ENCODE measurements at regions not wholly inside any gene's neighbourhood (a gene's known extent, or its start where the extent isn't known, plus 50 kb on each side); places are given as distances from the start of the nearest gene placed in this dataset.

DNA sequence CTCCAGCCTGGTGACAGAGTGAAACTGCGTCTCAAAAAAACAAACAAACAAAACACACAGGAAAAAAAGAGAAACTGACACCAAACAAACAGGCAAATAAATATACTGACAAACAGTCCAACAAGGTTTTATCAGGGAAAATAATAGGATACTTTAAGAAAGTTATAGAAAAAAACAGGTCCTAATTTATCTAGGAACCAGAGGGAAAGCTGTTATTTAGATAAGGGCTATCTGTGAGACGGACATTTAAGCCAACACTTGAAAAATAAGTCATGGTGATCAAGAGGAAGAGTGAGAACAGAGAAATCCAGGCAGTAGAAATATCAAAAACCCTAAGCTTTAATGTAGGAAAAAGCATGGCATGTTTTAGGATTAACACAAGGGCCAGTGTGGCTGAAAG, 68.9 kb downstream of the FAM217A start (continued):
- TF ChIP-seq, protein P1, sequence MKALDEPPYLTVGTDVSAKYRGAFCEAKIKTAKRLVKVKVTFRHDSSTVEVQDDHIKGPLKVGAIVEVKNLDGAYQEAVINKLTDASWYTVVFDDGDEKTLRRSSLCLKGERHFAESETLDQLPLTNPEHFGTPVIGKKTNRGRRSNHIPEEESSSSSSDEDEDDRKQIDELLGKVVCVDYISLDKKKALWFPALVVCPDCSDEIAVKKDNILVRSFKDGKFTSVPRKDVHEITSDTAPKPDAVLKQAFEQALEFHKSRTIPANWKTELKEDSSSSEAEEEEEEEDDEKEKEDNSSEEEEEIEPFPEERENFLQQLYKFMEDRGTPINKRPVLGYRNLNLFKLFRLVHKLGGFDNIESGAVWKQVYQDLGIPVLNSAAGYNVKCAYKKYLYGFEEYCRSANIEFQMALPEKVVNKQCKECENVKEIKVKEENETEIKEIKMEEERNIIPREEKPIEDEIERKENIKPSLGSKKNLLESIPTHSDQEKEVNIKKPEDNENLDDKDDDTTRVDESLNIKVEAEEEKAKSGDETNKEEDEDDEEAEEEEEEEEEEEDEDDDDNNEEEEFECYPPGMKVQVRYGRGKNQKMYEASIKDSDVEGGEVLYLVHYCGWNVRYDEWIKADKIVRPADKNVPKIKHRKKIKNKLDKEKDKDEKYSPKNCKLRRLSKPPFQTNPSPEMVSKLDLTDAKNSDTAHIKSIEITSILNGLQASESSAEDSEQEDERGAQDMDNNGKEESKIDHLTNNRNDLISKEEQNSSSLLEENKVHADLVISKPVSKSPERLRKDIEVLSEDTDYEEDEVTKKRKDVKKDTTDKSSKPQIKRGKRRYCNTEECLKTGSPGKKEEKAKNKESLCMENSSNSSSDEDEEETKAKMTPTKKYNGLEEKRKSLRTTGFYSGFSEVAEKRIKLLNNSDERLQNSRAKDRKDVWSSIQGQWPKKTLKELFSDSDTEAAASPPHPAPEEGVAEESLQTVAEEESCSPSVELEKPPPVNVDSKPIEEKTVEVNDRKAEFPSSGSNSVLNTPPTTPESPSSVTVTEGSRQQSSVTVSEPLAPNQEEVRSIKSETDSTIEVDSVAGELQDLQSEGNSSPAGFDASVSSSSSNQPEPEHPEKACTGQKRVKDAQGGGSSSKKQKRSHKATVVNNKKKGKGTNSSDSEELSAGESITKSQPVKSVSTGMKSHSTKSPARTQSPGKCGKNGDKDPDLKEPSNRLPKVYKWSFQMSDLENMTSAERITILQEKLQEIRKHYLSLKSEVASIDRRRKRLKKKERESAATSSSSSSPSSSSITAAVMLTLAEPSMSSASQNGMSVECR (CRISPR knock-in tag; IDR thresholded peaks at IDR 0.05; ENCODE audit: borderline replicate concordance), result no peak
- TF ChIP-seq, protein P2, sequence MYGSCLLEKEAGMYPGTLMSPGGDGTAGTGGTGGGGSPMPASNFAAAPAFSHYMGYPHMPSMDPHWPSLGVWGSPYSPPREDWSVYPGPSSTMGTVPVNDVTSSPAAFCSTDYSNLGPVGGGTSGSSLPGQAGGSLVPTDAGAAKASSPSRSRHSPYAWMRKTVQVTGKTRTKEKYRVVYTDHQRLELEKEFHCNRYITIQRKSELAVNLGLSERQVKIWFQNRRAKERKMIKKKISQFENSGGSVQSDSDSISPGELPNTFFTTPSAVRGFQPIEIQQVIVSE (CRISPR knock-in tag; IDR thresholded peaks at IDR 0.05; ENCODE audit: borderline replicate concordance), result no peak
- TF ChIP-seq NR3C1 (CRISPR knock-in tag; conservative IDR thresholded peaks at IDR 0.05; ENCODE audit: low read depth) (no peak), ZNF263 (CRISPR knock-in tag; IDR thresholded peaks at IDR 0.05; ENCODE audit: low read depth) (no peak), ZNF219 (CRISPR knock-in tag; IDR thresholded peaks at IDR 0.05; ENCODE audit: borderline replicate concordance) (no peak), SOX15 (CRISPR knock-in tag; IDR thresholded peaks at IDR 0.05) (no peak)
- TF ChIP-seq, protein P3, sequence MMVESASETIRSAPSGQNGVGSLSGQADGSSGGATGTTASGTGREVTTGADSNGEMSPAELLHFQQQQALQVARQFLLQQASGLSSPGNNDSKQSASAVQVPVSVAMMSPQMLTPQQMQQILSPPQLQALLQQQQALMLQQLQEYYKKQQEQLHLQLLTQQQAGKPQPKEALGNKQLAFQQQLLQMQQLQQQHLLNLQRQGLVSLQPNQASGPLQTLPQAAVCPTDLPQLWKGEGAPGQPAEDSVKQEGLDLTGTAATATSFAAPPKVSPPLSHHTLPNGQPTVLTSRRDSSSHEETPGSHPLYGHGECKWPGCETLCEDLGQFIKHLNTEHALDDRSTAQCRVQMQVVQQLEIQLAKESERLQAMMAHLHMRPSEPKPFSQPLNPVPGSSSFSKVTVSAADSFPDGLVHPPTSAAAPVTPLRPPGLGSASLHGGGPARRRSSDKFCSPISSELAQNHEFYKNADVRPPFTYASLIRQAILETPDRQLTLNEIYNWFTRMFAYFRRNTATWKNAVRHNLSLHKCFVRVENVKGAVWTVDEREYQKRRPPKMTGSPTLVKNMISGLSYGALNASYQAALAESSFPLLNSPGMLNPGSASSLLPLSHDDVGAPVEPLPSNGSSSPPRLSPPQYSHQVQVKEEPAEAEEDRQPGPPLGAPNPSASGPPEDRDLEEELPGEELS (CRISPR knock-in tag; IDR thresholded peaks at IDR 0.05), result no peak
- TF ChIP-seq, protein P4, sequence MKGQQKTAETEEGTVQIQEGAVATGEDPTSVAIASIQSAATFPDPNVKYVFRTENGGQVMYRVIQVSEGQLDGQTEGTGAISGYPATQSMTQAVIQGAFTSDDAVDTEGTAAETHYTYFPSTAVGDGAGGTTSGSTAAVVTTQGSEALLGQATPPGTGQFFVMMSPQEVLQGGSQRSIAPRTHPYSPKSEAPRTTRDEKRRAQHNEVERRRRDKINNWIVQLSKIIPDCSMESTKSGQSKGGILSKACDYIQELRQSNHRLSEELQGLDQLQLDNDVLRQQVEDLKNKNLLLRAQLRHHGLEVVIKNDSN (CRISPR knock-in tag; IDR thresholded peaks at IDR 0.05), result no peak

DNA sequence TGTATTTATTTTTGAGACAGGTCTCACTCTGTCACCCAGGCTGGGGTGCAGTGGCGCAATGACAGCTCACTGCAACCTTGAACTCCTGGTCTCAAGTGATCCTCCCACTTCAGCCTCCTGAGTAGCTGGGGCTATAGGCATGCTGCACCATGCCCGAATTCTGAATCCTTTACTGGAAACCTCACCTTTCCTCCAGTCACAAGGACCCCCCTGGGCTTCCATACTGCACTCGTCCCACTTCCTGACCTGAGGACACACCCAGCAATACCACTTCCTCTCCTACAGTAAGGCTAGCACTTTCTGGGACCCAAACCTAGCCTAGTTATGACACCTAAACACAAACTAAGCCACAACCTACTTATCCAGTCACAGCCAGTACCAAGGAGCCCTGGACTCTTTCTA, 68.2 kb downstream of the FAM217A start:
- Mint-ChIP-seq H3K4me1 (peaks cover 21% of the 10 kb centered on the region), H3K9me3 (no peaks in the 10 kb centered on the region), H3K4me3 (no peak overlapping the region), H3K36me3 (peaks cover 21% of the 10 kb centered on the region), H3K27ac (peak overlapping the region; percentile 80), H3K27me3 (ENCODE audit: low read depth) (no peaks in the 10 kb centered on the region)
- no peak for DNase-seq (ENCODE audit: low spot score)
- CTCF ChIA-PET, result interaction anchor here (1.0 kb wide), 1 partner anchor 33 kb away, joined by 3 read pairs; no protein-coding TSS in a partner anchor
- POLR2A ChIA-PET, result no interaction called here
- no peak for ATAC-seq
- TF ChIP-seq CREM (CRISPR knock-in tag; IDR thresholded peaks at IDR 0.05) (no peak), NFE2L1 (CRISPR knock-in tag; IDR thresholded peaks at IDR 0.05) (no peak), CBFB (CRISPR knock-in tag; IDR thresholded peaks at IDR 0.05; ENCODE audit: low read depth) (no peak), NR1H2 (CRISPR knock-in tag; IDR thresholded peaks at IDR 0.05) (no peak), FOXJ3 (CRISPR knock-in tag; IDR thresholded peaks at IDR 0.05; ENCODE audit: borderline replicate concordance) (no peak)
- TF ChIP-seq, protein P5, sequence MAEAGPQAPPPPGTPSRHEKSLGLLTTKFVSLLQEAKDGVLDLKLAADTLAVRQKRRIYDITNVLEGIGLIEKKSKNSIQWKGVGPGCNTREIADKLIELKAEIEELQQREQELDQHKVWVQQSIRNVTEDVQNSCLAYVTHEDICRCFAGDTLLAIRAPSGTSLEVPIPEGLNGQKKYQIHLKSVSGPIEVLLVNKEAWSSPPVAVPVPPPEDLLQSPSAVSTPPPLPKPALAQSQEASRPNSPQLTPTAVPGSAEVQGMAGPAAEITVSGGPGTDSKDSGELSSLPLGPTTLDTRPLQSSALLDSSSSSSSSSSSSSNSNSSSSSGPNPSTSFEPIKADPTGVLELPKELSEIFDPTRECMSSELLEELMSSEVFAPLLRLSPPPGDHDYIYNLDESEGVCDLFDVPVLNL (CRISPR knock-in tag; IDR thresholded peaks at IDR 0.05; ENCODE audit: borderline replicate concordance, low read depth), result no peak
- TF ChIP-seq, protein P6, sequence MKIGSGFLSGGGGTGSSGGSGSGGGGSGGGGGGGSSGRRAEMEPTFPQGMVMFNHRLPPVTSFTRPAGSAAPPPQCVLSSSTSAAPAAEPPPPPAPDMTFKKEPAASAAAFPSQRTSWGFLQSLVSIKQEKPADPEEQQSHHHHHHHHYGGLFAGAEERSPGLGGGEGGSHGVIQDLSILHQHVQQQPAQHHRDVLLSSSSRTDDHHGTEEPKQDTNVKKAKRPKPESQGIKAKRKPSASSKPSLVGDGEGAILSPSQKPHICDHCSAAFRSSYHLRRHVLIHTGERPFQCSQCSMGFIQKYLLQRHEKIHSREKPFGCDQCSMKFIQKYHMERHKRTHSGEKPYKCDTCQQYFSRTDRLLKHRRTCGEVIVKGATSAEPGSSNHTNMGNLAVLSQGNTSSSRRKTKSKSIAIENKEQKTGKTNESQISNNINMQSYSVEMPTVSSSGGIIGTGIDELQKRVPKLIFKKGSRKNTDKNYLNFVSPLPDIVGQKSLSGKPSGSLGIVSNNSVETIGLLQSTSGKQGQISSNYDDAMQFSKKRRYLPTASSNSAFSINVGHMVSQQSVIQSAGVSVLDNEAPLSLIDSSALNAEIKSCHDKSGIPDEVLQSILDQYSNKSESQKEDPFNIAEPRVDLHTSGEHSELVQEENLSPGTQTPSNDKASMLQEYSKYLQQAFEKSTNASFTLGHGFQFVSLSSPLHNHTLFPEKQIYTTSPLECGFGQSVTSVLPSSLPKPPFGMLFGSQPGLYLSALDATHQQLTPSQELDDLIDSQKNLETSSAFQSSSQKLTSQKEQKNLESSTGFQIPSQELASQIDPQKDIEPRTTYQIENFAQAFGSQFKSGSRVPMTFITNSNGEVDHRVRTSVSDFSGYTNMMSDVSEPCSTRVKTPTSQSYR (CRISPR knock-in tag; IDR thresholded peaks at IDR 0.05), result no peak

Measured in WTC11 (cell line).